ENCODE measurements at regions not wholly inside any gene's neighbourhood (a gene's known extent, or its start where the extent isn't known, plus 50 kb on each side); places are given as distances from the start of the nearest gene placed in this dataset.

DNA sequence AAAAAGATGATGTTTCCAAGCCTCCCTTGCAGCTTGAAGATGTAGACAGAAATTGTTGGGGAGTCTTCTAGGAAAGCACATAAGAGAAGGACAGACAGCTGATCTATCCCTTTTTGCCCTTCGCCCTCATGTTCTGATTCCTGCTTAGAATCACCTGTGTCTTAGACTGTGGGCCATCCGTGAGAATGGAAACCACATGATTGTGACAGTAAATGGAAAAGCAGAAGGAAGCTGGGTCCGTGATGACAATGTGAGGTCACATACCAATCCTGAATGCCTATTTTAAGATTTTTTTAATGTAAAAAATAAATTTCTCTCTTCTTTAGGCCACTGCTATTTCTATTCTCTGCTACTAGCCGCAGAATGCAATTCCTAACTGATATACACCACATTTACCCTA is 67.7 kb upstream of the C1orf87 start:
- DNase-seq (ENCODE audit: low read depth): no peak
- H3K4me3 ChIP-seq (ENCODE audit: low read depth, low read length): no peak overlapping the region
- TF ChIP-seq, protein P1, sequence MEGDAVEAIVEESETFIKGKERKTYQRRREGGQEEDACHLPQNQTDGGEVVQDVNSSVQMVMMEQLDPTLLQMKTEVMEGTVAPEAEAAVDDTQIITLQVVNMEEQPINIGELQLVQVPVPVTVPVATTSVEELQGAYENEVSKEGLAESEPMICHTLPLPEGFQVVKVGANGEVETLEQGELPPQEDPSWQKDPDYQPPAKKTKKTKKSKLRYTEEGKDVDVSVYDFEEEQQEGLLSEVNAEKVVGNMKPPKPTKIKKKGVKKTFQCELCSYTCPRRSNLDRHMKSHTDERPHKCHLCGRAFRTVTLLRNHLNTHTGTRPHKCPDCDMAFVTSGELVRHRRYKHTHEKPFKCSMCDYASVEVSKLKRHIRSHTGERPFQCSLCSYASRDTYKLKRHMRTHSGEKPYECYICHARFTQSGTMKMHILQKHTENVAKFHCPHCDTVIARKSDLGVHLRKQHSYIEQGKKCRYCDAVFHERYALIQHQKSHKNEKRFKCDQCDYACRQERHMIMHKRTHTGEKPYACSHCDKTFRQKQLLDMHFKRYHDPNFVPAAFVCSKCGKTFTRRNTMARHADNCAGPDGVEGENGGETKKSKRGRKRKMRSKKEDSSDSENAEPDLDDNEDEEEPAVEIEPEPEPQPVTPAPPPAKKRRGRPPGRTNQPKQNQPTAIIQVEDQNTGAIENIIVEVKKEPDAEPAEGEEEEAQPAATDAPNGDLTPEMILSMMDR (IDR thresholded peaks at IDR 0.05; ENCODE audit: insufficient read depth, low read depth, low read length, missing control alignments): no peak

- no peak overlapping the region for H3K4me3 ChIP-seq (ENCODE audit: low read depth, low read length)
- no peak for DNase-seq (ENCODE audit: low read depth)
- TF ChIP-seq, protein P1 (IDR thresholded peaks at IDR 0.05; ENCODE audit: insufficient read depth, low read depth, low read length, missing control alignments): no peak
Observed at GRCh38 chr1:60137406-60137805, 63.8 kb upstream of the C1orf87 start.

DNA sequence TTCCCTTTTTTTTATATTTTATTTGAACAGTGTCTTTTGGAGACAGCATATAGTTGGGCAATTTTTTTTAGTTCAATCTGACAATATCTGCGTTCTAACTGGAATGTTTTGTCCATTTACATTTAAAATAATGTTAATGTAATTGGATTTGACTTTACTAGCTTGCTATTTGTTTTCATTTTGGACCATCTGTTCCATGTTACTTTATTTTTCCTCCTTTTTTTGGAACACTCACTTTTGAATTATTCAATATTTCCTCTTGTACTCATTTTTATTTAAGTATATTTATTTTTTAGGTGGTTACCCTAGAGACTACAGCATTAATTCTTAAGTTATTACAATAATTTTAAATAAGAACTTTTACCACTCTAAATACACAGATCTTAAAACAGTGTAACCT is 62.8 kb upstream of the C1orf87 start:
- TF ChIP-seq, protein P1 (IDR thresholded peaks at IDR 0.05; ENCODE audit: insufficient read depth, low read depth, low read length, missing control alignments): no peak
- DNase-seq (ENCODE audit: low read depth): no peak
- H3K4me3 ChIP-seq (ENCODE audit: low read depth, low read length): no peak overlapping the region

GRCh38 chr1:60134716-60135115 is 61.1 kb upstream of the C1orf87 start:
- no peak overlapping the region for H3K4me3 ChIP-seq (ENCODE audit: low read depth, low read length)
- no peak for DNase-seq (ENCODE audit: low read depth)
- TF ChIP-seq, protein P1 (IDR thresholded peaks at IDR 0.05; ENCODE audit: insufficient read depth, low read depth, low read length, missing control alignments): no peak

DNA sequence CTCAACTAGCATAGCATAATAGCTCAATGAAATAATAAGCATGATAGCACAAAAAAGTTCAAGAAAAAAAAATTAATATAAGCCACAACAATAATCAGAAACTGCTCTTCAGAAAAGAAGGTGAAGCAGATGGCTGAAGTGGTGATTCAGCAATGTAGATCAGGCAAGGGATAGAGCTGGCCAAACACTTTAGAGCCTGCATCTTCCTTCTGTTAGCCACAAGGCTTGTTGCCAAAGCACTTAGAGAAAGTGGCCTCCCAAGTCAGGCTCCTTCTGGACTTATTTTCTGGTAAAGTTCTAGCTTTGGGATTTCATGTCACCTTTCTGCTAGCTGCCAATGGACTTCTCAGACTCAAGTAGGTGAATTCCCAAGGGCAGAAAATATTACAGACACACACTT is 60.3 kb upstream of the C1orf87 start:
- DNase-seq (ENCODE audit: low read depth): no peak
- no peak overlapping the region for H3K4me3 ChIP-seq (ENCODE audit: low read depth, low read length)
- TF ChIP-seq, protein P1 (IDR thresholded peaks at IDR 0.05; ENCODE audit: insufficient read depth, low read depth, low read length, missing control alignments): no peak

- no peak overlapping the region for H3K4me3 ChIP-seq (ENCODE audit: low read depth, low read length)
- DNase-seq (ENCODE audit: low read depth): no peak
- TF ChIP-seq, protein P1 (IDR thresholded peaks at IDR 0.05; ENCODE audit: insufficient read depth, low read depth, low read length, missing control alignments): no peak
Observed at GRCh38 chr1:60133000-60133673, 59.6 kb upstream of the C1orf87 start.

- H3K4me3 ChIP-seq (ENCODE audit: low read depth, low read length): no peak overlapping the region
- no peak for DNase-seq (ENCODE audit: low read depth)
- TF ChIP-seq, protein P1 (IDR thresholded peaks at IDR 0.05; ENCODE audit: insufficient read depth, low read depth, low read length, missing control alignments): no peak
Observed at GRCh38 chr1:60132108-60132507, 58.5 kb upstream of the C1orf87 start.
